ENCODE measurements at regions not wholly inside any gene's neighbourhood (a gene's known extent, or its start where the extent isn't known, plus 50 kb on each side); places are given as distances from the start of the nearest gene placed in this dataset.

GRCh38 chr14:34007902-34008301 lies 57.0 kb upstream of the EGLN3 start:
- TF ChIP-seq, protein P1, sequence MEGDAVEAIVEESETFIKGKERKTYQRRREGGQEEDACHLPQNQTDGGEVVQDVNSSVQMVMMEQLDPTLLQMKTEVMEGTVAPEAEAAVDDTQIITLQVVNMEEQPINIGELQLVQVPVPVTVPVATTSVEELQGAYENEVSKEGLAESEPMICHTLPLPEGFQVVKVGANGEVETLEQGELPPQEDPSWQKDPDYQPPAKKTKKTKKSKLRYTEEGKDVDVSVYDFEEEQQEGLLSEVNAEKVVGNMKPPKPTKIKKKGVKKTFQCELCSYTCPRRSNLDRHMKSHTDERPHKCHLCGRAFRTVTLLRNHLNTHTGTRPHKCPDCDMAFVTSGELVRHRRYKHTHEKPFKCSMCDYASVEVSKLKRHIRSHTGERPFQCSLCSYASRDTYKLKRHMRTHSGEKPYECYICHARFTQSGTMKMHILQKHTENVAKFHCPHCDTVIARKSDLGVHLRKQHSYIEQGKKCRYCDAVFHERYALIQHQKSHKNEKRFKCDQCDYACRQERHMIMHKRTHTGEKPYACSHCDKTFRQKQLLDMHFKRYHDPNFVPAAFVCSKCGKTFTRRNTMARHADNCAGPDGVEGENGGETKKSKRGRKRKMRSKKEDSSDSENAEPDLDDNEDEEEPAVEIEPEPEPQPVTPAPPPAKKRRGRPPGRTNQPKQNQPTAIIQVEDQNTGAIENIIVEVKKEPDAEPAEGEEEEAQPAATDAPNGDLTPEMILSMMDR (IDR thresholded peaks at IDR 0.05; ENCODE audit: low read depth, low read length) = no peak
- Histone ChIP-seq H3K9me3 (ENCODE audit: insufficient read depth, low read length) (no peaks in the 10 kb centered on the region), H2AFZ (ENCODE audit: low read depth, low read length) (no peak overlapping the region), H3K27me3 (ENCODE audit: low read depth, low read length) (no peaks in the 10 kb centered on the region), H3K9ac (ENCODE audit: low read length) (no peak overlapping the region), H3K4me1 (ENCODE audit: low read length) (peaks cover under 1% of the 10 kb centered on the region), H4K20me1 (ENCODE audit: insufficient read depth, low read length) (no peaks in the 10 kb centered on the region), H3K27ac (ENCODE audit: low read length) (no peak overlapping the region), H3K4me3 (ENCODE audit: low read length) (no peak overlapping the region), H3K36me3 (replicated peaks; ENCODE audit: low read depth, low read length) (no peaks in the 10 kb centered on the region), H3K79me2 (ENCODE audit: low read length) (no peaks in the 10 kb centered on the region), H3K4me2 (ENCODE audit: low read length) (no peak overlapping the region)

GRCh38 chr14:34005901-34006300 lies 55.0 kb upstream of the EGLN3 start:
- no peaks in the 10 kb centered on the region for H3K79me2 ChIP-seq (ENCODE audit: low read length)
- no peaks in the 10 kb centered on the region for H3K4me1 ChIP-seq (ENCODE audit: low read length)
- no peaks in the 10 kb centered on the region for H4K20me1 ChIP-seq (ENCODE audit: insufficient read depth, low read length)
- no peak overlapping the region for H3K9ac ChIP-seq (ENCODE audit: low read length)
- no peak overlapping the region for H3K4me2 ChIP-seq (ENCODE audit: low read length)
- TF ChIP-seq, protein P1 (IDR thresholded peaks at IDR 0.05; ENCODE audit: low read depth, low read length) = no peak
- no peak overlapping the region for H3K4me3 ChIP-seq (ENCODE audit: low read length)
- no peak overlapping the region for H3K27ac ChIP-seq (ENCODE audit: low read length)
- H2AFZ ChIP-seq (ENCODE audit: low read depth, low read length) = no peak overlapping the region
- no peaks in the 10 kb centered on the region for H3K9me3 ChIP-seq (ENCODE audit: insufficient read depth, low read length)
- H3K36me3 ChIP-seq (replicated peaks; ENCODE audit: low read depth, low read length) = no peaks in the 10 kb centered on the region
- no peaks in the 10 kb centered on the region for H3K27me3 ChIP-seq (ENCODE audit: low read depth, low read length)

DNA sequence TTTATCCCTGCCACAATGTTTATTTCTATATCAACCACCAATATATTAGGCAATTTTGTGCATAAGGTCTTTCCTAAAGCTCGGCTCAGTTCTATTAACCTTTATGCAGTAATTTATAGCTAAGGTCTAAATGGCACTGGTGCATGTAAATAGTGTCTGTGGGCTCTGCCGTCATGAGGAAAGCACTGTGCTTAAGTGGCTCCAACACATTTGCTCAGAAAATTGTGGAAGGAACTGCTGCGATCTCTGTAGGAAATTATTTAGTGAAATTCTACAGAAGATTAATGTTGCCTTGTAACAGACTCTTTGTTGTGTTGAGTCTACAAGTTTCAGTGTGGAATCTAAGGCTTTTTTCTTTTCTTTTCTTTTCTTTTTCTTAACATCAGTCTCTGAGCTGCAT lies 54.0 kb upstream of the EGLN3 start:
- TF ChIP-seq EZH2phosphoT487 (IDR thresholded peaks at IDR 0.05; ENCODE audit: low read depth) = no peak
- TF ChIP-seq, protein P1 (IDR thresholded peaks at IDR 0.05; ENCODE audit: low read depth, low read length) = no peak
- H2AFZ ChIP-seq (ENCODE audit: low read depth, low read length) = no peak overlapping the region
- no peaks in the 10 kb centered on the region for H3K9me3 ChIP-seq (ENCODE audit: insufficient read depth, low read length)
- H3K36me3 ChIP-seq (replicated peaks; ENCODE audit: low read depth, low read length) = no peaks in the 10 kb centered on the region
- H3K9ac ChIP-seq (ENCODE audit: low read length) = no peak overlapping the region
- H4K20me1 ChIP-seq (ENCODE audit: insufficient read depth, low read length) = no peaks in the 10 kb centered on the region
- no peaks in the 10 kb centered on the region for H3K27me3 ChIP-seq (ENCODE audit: low read depth, low read length)
- H3K4me1 ChIP-seq (ENCODE audit: low read length) = no peaks in the 10 kb centered on the region
- H3K4me2 ChIP-seq (ENCODE audit: low read length) = no peak overlapping the region
- H3K27ac ChIP-seq (ENCODE audit: low read length) = no peak overlapping the region
- H3K4me3 ChIP-seq (ENCODE audit: low read length) = no peak overlapping the region
- no peaks in the 10 kb centered on the region for H3K79me2 ChIP-seq (ENCODE audit: low read length)

GRCh38 chr14:34003691-34004090 lies 52.8 kb upstream of the EGLN3 start:
- Histone ChIP-seq H2AFZ (ENCODE audit: low read depth, low read length) (no peak overlapping the region), H4K20me1 (ENCODE audit: insufficient read depth, low read length) (no peaks in the 10 kb centered on the region), H3K4me2 (ENCODE audit: low read length) (no peak overlapping the region), H3K4me1 (ENCODE audit: low read length) (no peaks in the 10 kb centered on the region), H3K4me3 (ENCODE audit: low read length) (no peak overlapping the region), H3K9me3 (ENCODE audit: insufficient read depth, low read length) (no peaks in the 10 kb centered on the region), H3K9ac (ENCODE audit: low read length) (no peak overlapping the region), H3K36me3 (replicated peaks; ENCODE audit: low read depth, low read length) (no peaks in the 10 kb centered on the region), H3K79me2 (ENCODE audit: low read length) (no peaks in the 10 kb centered on the region), H3K27me3 (ENCODE audit: low read depth, low read length) (no peaks in the 10 kb centered on the region), H3K27ac (ENCODE audit: low read length) (no peak overlapping the region)
- TF ChIP-seq EZH2phosphoT487 (IDR thresholded peaks at IDR 0.05; ENCODE audit: low read depth) = no peak
- TF ChIP-seq, protein P1 (IDR thresholded peaks at IDR 0.05; ENCODE audit: low read depth, low read length) = no peak

Data from OCI-LY3 (cell line).